ENCODE measurements at regions not wholly inside any gene's neighbourhood (a gene's known extent, or its start where the extent isn't known, plus 50 kb on each side); places are given as distances from the start of the nearest gene placed in this dataset.

DNA sequence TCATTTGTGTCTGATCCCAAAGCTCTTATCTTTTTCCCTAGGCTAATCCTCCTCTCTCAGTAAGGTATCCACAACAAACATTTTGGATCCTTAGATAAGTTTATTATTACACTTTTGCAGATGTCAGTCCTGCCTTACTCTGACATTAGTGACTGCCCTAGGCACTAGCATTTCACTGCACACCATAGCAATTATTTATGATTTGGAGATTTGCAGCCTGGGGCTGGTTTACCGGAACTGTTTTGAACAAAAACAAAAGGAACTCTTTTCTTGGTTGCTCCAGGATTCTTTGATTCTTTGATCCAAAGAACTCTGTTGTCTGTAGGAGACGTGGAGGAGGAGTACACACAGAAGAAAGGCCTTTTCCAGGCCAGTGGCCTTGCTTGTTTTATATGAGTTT lies 80.4 kb downstream of the EDNRB start:
- DNase-seq (ENCODE audit: low read depth): no peak

DNA sequence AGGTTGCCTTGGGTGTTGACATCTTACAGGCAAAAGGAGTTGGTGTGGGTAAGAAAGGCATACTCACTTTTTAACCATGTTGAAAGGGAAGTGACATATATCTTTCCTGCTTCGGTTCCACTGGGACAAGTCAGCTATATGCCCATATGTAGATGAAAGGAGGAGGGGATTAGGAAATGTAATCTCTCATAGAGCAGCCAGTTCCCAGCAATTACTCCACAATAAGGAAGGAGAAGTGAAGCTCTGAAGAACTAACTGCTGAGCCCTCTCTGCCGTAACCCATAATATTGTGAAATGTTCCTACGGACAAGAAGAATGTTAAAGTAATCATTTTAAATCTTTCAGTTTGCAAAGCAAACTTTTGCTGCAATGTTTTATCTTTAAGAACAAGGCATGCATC lies 82.2 kb downstream of the EDNRB start:
- DNase-seq (ENCODE audit: low read depth): no peak

DNA sequence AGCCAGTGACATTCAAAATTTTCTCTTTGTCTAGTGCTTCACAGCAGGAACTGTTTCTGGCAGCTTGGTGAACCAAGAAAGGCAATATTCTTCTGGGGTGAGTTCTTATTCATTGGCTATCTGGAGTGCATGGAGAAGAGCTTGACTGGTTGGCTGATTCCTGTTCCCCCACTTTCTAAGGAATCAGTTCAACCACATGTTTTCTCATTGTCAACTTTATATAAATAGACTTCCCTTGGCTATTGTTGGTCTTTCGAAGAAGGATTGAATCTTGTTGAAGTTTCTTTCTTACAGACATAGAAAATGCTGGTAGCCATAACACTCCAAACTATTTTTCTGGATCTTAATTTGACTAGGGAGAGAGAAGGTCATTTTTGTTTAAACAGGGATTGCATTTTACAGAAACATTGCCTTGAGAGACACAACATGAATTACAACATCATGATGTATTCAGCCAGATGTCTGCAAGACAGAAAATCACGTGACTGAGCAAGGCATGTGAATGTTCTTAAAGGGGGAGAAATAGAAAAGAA lies 85.2 kb downstream of the EDNRB start:
- peak; percentile 61 for DNase-seq (ENCODE audit: low read depth)

DNA sequence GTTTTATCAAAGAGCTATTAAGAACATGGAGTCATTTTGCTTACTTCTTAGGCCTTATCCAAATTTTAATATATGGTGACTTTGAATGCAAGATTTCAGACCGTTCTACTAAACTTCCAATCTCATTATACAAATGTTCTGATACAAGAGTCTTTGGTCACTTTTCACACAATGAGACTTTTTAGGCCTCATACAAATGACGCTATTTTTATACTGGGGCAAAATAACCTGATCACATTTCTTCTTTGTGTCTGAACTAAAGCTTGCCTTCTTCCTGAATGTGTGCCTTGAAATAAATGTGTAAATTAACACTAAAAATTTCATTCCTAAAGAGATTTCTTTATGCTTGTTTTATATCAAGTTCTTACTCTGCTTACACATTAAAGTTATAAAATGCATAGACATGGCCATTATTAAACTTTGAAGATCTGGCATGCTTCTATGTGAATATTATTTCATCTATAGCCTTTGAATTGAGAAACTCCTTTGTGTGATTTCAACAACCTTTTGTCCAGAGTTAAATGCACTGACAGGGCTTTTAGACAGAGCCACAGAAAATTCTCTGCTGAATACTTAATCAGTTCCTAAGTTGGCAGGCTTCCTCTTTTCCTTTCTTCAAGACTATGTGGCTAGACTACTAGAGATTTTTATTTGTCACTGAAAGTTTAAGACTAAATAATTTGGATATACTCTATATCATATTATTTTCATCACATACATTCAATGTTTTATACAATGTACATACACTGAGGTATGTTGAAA lies 86.1 kb downstream of the EDNRB start:
- DNase-seq (ENCODE audit: low read depth): peak; percentile 32

DNA sequence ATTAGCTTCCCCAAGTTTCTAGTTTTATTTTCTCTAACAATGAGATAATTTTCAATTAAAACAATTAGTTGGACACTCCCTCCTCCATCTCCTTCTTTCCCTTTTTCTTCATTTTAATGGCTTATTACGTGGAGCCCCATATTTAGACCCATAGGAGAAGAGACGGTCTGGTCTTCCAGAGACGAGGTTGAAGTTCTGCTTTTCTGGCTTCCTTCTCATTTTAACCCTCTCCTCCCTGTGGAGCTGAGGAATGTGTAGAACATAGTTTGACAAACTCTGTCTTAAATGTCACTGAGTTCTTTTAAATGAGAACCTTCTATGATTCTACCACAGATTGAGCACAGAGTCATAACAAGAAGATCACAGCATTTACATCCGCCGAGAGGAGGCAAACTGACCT lies 86.8 kb downstream of the EDNRB start:
- DNase-seq (ENCODE audit: low read depth): no peak

DNA sequence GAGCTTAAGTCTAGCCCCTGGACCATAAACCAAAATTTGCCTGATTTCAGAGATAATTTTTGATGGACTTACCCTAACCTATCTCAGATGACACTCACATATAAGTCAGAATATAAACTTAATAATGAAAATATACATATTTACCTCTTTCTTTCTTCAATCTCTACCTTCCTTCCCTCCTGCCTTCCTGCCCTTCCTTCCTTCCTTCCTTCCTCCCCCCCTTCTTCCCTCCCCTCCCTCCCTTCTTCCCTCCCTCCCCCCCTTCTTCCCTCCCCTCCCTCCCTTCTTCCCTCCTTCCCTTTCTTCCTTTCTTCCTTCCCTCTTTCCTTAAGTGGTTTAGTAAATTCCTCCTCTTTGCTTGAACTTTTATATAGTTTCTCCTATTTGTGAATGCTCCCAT lies 88.7 kb downstream of the EDNRB start:
- no peak for DNase-seq (ENCODE audit: low read depth)

DNA sequence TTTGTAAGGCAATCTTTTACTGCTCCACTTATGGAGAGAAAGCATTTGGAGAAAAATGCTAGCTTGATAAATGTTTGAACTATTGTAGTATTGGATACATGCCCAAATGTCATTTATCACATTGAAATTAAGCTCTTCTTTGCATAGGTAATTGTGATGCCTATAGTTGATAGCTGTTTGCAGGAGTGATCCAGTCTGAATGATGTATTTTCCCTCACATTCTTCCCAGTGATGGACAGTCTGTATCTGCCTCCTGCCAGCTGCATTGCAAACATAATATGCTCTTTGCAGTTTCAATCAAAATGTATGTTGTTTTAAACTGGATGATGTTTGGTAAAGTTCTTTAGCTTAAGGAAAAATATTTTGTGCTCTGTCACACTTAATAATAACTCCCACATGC lies 89.8 kb downstream of the EDNRB start:
- DNase-seq (ENCODE audit: low read depth): no peak

DNA sequence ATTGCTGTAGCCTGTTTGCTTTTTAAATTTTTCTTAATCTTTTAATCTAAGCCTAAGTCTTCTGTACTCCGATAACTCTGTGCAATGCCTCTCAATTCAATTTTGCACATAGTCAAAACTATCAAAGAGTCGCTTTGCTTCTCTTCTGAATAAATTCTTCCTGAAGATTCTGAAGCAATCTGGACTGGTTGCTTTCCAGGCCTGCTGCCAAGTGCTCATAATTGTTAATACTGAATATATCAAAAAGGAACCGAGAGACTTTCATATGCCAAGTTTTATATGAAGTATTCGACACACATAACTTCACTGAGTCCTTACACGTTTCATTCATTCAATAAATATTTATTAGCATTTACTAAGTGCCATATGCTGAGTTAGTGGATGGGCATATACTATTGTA lies 91.3 kb downstream of the EDNRB start:
- DNase-seq (ENCODE audit: low read depth): no peak

DNA sequence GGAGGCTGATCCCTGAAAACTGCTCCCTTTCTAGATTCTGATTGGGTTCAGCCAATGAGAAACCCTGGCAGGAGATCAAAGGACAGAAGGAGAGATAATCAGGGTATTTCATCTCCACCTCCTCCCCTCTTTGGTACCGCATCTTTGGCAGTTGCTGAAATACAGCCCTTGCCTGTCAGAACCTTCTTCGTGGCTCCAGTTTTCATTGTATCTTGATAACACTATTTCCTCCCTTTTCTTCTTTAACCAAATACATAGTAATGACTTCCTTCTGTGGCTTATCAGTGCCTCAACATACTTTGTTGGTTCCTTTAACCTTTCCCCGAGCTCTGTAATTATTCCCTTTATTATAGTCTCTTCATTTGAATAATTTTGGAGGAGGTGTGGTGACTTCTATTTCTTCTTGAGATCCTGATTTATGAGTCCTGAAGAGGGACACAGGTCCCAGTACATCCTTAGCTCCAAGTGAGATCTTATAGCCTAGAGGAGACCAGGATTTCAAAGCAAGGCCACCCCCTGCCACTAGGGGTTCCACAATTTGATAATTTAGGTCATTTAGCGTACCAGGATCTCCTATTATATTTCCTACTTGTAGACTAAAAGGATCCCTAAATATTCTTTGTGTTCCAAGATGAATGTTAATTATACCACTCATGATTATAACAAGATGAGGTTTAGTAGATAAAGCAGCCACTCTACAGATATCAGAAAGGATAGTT lies 98.0 kb downstream of the EDNRB start:
- no peak for DNase-seq (ENCODE audit: low read depth)

DNA sequence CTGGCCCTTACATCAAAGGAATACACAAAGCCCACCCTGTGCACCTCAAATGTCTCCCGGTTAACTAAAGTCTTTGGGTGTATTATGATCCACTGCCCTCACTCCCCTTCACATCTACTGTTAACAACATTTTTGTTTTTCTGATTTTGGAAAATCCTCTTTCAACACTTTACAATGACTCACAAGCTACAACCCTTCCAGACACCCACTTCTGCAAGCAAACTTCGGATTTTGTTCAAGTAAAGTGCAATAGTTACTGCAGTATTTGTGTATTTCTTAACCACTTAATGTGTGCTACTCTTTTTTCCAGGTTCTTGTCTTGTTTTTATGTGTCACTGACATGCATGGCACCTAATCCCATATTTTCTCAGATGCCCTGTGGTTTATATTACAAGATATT lies 101.1 kb downstream of the EDNRB start:
- DNase-seq (ENCODE audit: low read depth): no peak

DNA sequence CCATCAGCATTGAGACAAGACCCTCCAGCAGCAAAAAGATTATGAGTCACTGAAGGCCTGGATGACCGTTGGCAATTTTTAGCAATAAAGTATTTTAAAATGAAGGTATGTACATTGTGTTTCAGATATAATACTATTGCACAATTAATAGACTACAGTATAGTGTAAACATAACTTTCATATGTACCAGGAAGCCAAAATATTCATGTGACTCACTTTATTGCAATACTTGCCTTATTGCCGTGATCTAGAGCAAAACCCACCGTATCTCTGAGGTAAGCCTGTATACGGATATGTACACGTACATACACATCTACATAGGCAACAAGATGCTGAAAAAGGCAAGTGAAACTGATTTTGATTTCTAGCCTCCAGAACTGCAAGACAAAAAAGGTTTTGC lies 103.3 kb downstream of the EDNRB start:
- DNase-seq (ENCODE audit: low read depth): no peak
